GM23338 (cell line): ENCODE measurements at regions not wholly inside any gene's neighbourhood (a gene's known extent, or its start where the extent isn't known, plus 50 kb on each side); places are given as distances from the start of the nearest gene placed in this dataset.

Source experiments
- ATAC-seq: fragments of 200-7000 bp; cut with Tn5 transposase; 3 replicates; pipeline ENCODE4 v1.9.1; 2020
- DNase-seq: peaks from one replicate; pipeline ENCODE4 v3.0.0-alpha.2; 2015; ENCODE audit warnings: low spot score
- H2AFZ ChIP-seq: fragments of 200-600 bp; sonication (generic); 2 replicates; pipeline ENCODE4 v1.8.0; 2016; ENCODE audit warnings: antibody characterized with exemption, mild to moderate bottlenecking, moderate library complexity
- H3F3A ChIP-seq: fragments of 200-600 bp; sonication (generic); replicated peaks from 2 replicates; pipeline ENCODE4 v1.8.0; 2017; ENCODE audit warnings: antibody characterized with exemption, mixed run types, low read depth
- H3K27ac ChIP-seq: fragments of 200-600 bp; sonication (generic); 2 replicates; pipeline ENCODE4 v1.6.1; 2016; ENCODE audit warnings: low read depth
- H3K27me3 ChIP-seq: fragments of 200-600 bp; sonication (generic); 2 replicates; pipeline ENCODE4 v1.8.0; 2016; ENCODE audit warnings: mild to moderate bottlenecking, mixed run types, moderate library complexity; ENCODE audit not compliant: insufficient read depth
- H3K36me3 ChIP-seq: fragments of 200-600 bp; sonication (generic); 2 replicates; pipeline ENCODE4 v1.8.0; 2016; ENCODE audit warnings: mild to moderate bottlenecking; ENCODE audit not compliant: insufficient read depth
- H3K4me1 ChIP-seq: fragments of 200-600 bp; sonication (generic); 2 replicates; pipeline ENCODE4 v1.8.0; 2016; ENCODE audit warnings: mild to moderate bottlenecking, moderate library complexity; ENCODE audit not compliant: insufficient read depth
- H3K4me2 ChIP-seq: fragments of 200-600 bp; sonication (generic); 2 replicates; pipeline ENCODE4 v1.7.1; 2017; ENCODE audit warnings: mixed run types
- H3K4me3 ChIP-seq: fragments of 200-600 bp; sonication (generic); 2 replicates; pipeline ENCODE4 v1.6.1; 2016; ENCODE audit warnings: mixed run types
- H3K79me2 ChIP-seq: fragments of 200-600 bp; sonication (generic); replicated peaks from 2 replicates; pipeline ENCODE4 v1.8.0; 2017; ENCODE audit warnings: mild to moderate bottlenecking; ENCODE audit not compliant: insufficient read depth
- H3K9me2 ChIP-seq: fragments of 200-600 bp; sonication (generic); 2 replicates; pipeline ENCODE4 v1.8.0; 2017; ENCODE audit not compliant: insufficient read depth
- H4K20me1 ChIP-seq: fragments of 200-600 bp; sonication (generic); replicated peaks from 2 replicates; pipeline ENCODE4 v1.8.0; 2017; ENCODE audit warnings: mild to moderate bottlenecking; ENCODE audit not compliant: insufficient read depth
- H3K27ac Mint-ChIP-seq: 2 replicates; pipeline ENCODE4 v1.8.0; 2020; ENCODE audit warnings: inconsistent platforms, mild to moderate bottlenecking, moderate library complexity, mixed read lengths
- H3K27me3 Mint-ChIP-seq: 3 replicates; pipeline ENCODE4 v1.8.0; 2022; ENCODE audit warnings: low read depth, mild to moderate bottlenecking, moderate library complexity, mixed read lengths, inconsistent platforms; ENCODE audit not compliant: insufficient read depth, poor library complexity
- H3K36me3 Mint-ChIP-seq: 3 replicates; pipeline ENCODE4 v1.8.0; 2021; ENCODE audit warnings: low read depth, mild to moderate bottlenecking, inconsistent platforms, moderate library complexity, mixed read lengths
- H3K4me1 Mint-ChIP-seq: 3 replicates; pipeline ENCODE4 v1.8.0; 2020; ENCODE audit warnings: mild to moderate bottlenecking, inconsistent platforms, mixed read lengths
- H3K4me3 Mint-ChIP-seq: 3 replicates; pipeline ENCODE4 v1.8.0; 2021; ENCODE audit warnings: moderate library complexity, mild to moderate bottlenecking, inconsistent platforms, mixed read lengths
- H3K9me3 Mint-ChIP-seq: 3 replicates; pipeline ENCODE4 v1.8.0; 2020; ENCODE audit warnings: moderate library complexity, mild to moderate bottlenecking, inconsistent platforms, mixed read lengths
- CTCF ChIP-seq, 2 experiments: fragments of 200-600 bp in 1 of 2; sonication (generic) in 1 of 2; conservative IDR thresholded peaks; 2 replicates each; pipeline versions ENCODE4 v1.5.1 to v1.6.1; 2016 to 2017; ENCODE audit warnings: antibody characterized with exemption in 2 of 2, low read depth in 2 of 2, mild to moderate bottlenecking in 2 of 2, moderate library complexity in 1 of 2
- ETS1 ChIP-seq: IDR thresholded peaks from 2 replicates; pipeline ENCODE4 v1.6.1; 2016; ENCODE audit warnings: antibody characterized with exemption
- EZH2 ChIP-seq: fragments of 200-600 bp; sonication (generic); IDR thresholded peaks from one replicate; pipeline ENCODE4 v1.8.0; 2017; ENCODE audit warnings: antibody characterized with exemption, mild to moderate bottlenecking, low read depth; ENCODE audit not compliant: unreplicated experiment
- JUNB ChIP-seq: IDR thresholded peaks from one replicate; pipeline ENCODE4 v1.6.1; 2016; ENCODE audit warnings: antibody characterized with exemption; ENCODE audit not compliant: unreplicated experiment
- NANOG ChIP-seq: IDR thresholded peaks from 2 replicates; pipeline ENCODE4 v1.6.1; 2016; ENCODE audit warnings: antibody characterized with exemption, borderline replicate concordance
- STAT1 ChIP-seq: IDR thresholded peaks from one replicate; pipeline ENCODE4 v1.6.1; 2016; ENCODE audit warnings: antibody characterized with exemption; ENCODE audit not compliant: unreplicated experiment
- ZNF331 ChIP-seq: fragments of 250-450 bp; sonication (Bioruptor Pico); IDR thresholded peaks from 2 replicates; pipeline ENCODE4 v1.5.0; 2020; ENCODE audit warnings: low read depth, mild to moderate bottlenecking, moderate library complexity
- TF ChIP-seq, protein P1 (sequence below): IDR thresholded peaks from one replicate; pipeline ENCODE4 v1.6.1; 2018; ENCODE audit warnings: antibody characterized with exemption; ENCODE audit not compliant: unreplicated experiment

- TF ChIP-seq, protein P1, sequence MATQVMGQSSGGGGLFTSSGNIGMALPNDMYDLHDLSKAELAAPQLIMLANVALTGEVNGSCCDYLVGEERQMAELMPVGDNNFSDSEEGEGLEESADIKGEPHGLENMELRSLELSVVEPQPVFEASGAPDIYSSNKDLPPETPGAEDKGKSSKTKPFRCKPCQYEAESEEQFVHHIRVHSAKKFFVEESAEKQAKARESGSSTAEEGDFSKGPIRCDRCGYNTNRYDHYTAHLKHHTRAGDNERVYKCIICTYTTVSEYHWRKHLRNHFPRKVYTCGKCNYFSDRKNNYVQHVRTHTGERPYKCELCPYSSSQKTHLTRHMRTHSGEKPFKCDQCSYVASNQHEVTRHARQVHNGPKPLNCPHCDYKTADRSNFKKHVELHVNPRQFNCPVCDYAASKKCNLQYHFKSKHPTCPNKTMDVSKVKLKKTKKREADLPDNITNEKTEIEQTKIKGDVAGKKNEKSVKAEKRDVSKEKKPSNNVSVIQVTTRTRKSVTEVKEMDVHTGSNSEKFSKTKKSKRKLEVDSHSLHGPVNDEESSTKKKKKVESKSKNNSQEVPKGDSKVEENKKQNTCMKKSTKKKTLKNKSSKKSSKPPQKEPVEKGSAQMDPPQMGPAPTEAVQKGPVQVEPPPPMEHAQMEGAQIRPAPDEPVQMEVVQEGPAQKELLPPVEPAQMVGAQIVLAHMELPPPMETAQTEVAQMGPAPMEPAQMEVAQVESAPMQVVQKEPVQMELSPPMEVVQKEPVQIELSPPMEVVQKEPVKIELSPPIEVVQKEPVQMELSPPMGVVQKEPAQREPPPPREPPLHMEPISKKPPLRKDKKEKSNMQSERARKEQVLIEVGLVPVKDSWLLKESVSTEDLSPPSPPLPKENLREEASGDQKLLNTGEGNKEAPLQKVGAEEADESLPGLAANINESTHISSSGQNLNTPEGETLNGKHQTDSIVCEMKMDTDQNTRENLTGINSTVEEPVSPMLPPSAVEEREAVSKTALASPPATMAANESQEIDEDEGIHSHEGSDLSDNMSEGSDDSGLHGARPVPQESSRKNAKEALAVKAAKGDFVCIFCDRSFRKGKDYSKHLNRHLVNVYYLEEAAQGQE, result no peak
- no peak for TF ChIP-seq EZH2
- TF ChIP-seq ZNF331 (CRISPR knock-in tag), result no peak
- TF ChIP-seq CTCF (conservative IDR thresholded peaks at IDR 0.05; ENCODE audit: low read depth in 2 of 2), result no peak
- no peak for TF ChIP-seq STAT1
Observed at GRCh38 chr2:163008642-163009041, 170.1 kb upstream of the KCNH7 start (continued).

- H4K20me1 ChIP-seq, result no peaks in the 10 kb centered on the region
- no peak overlapping the region for H3K4me3 Mint-ChIP-seq
- no peaks in the 10 kb centered on the region for H3K36me3 ChIP-seq
- H3K9me3 Mint-ChIP-seq, result no peaks in the 10 kb centered on the region
- no peaks in the 10 kb centered on the region for H3K36me3 Mint-ChIP-seq
- no peak overlapping the region for H3K4me2 ChIP-seq
- peak; percentile 27; the same call in 1 of the 3 replicates for ATAC-seq
- no peaks in the 10 kb centered on the region for H3K9me2 ChIP-seq
- H3K27me3 ChIP-seq, result no peaks in the 10 kb centered on the region
- H3K79me2 ChIP-seq, result no peaks in the 10 kb centered on the region
- H3F3A ChIP-seq, result no peaks in the 10 kb centered on the region
- TF ChIP-seq ETS1 (no peak), NANOG (no peak), JUNB (no peak), CTCF (conservative IDR thresholded peaks at IDR 0.05; ENCODE audit: low read depth in 2 of 2) (peak in 1 of 2 experiments; percentile 26; a peak in 2 of 4 replicates)
- H3K27ac ChIP-seq, result no peak overlapping the region
- H3K4me1 ChIP-seq, result no peaks in the 10 kb centered on the region
- no peak for DNase-seq
- no peaks in the 10 kb centered on the region; the same call in 2 of the 3 replicates for H3K4me1 Mint-ChIP-seq
- no peaks in the 10 kb centered on the region for H3K27me3 Mint-ChIP-seq
- no peak overlapping the region for H3K4me3 ChIP-seq
- no peak overlapping the region for H2AFZ ChIP-seq
- H3K27ac Mint-ChIP-seq, result no peak overlapping the region
Observed at GRCh38 chr2:162994718-162995117, 156.2 kb upstream of the KCNH7 start.
